Body of pancreas (tissue), 4 donors: ENCODE measurements at regions not wholly inside any gene's neighbourhood (a gene's known extent, or its start where the extent isn't known, plus 50 kb on each side); places are given as distances from the start of the nearest gene placed in this dataset.

ENCODE experiments used
- ATAC-seq: fragments of 150-250 bp; one replicate; pipeline ENCODE4 v1.9.1; 2016
- DNase-seq, 4 donors: peaks; one replicate each; pipeline ENCODE4 v3.0.0-alpha.2; 2019
- H3K27ac ChIP-seq, 4 donors: fragments of 200-600 bp; sonication (generic); 1 replicate in 3 of 4; 2 replicates in 1 of 4; pipeline versions ENCODE4 v1.5.1 to v1.6.1; 2016 to 2019; ENCODE audit warnings: mild to moderate bottlenecking in 1 of 4, mixed read lengths in 1 of 4, moderate library complexity in 1 of 4
- H3K27me3 ChIP-seq, 2 donors: fragments of 200-600 bp; sonication (generic); one replicate each; pipeline ENCODE4 v1.6.0; 2016; ENCODE audit warnings: mild to moderate bottlenecking in 1 of 2
- H3K36me3 ChIP-seq, 2 donors: fragments of 200-600 bp; sonication (generic); replicated peaks in 1 of 2; 2 replicates each; pipeline ENCODE4 v1.5.1; 2016; ENCODE audit warnings: low read depth in 2 of 2; ENCODE audit not compliant: insufficient read depth in 1 of 2
- H3K4me1 ChIP-seq: fragments of 200-600 bp; sonication (generic); one replicate; pipeline ENCODE4 v1.6.0; 2016
- H3K4me3 ChIP-seq, 2 donors: fragments of 200-600 bp; sonication (generic); 1 replicate in 1 of 2; 2 replicates in 1 of 2; pipeline ENCODE4 v1.5.1; 2016 to 2019
- H3K9me3 ChIP-seq, 3 donors: fragments of 200-600 bp; sonication (generic); 1 replicate in 2 of 3; 2 replicates in 1 of 3; pipeline ENCODE4 v1.5.1; 2016
- CTCF ChIP-seq, 7 experiments: fragments of 450-650 bp in 4 of 7; fragments of 200-600 bp in 3 of 7; sonication (generic) in 3 of 7; IDR thresholded peaks; one replicate each; pipeline ENCODE4 v1.5.1; 2016 to 2019; ENCODE audit warnings: antibody characterized with exemption in 7 of 7
- POLR2A ChIP-seq, 3 donors: fragments of 450-650 bp; IDR thresholded peaks; one replicate each; pipeline ENCODE4 v1.6.1; 2016; ENCODE audit warnings: antibody characterized with exemption in 3 of 3, mild to moderate bottlenecking in 2 of 3
- WGBS, 2 donors: methylation state at CpG; one replicate each; pipeline ENCODE4 v1.1.5; 2017; 5-methylcytosine and 5-hydroxymethylcytosine counted together
- intact Hi-C: fragments of 100-400 bp; cut with DNase I; formaldehyde crosslinking; loops from one replicate; pipeline ENCODE4 v1.15.1; 2023

GRCh38 chr4:137212601-137213000, 319.7 kb downstream of the PCDH18 start:
- ATAC-seq (no peak), DNase-seq (no peak)
- no peaks in the 10 kb centered on the region for H3K27me3 ChIP-seq
- no peak overlapping the region for H3K27ac ChIP-seq
- no peaks in the 10 kb centered on the region for H3K9me3 ChIP-seq
- no peak for TF ChIP-seq POLR2A (IDR thresholded peaks at IDR 0.05)
- no peak for TF ChIP-seq CTCF (IDR thresholded peaks at IDR 0.05)
- intact Hi-C loops: no loop called here
- no peak overlapping the region for H3K4me3 ChIP-seq
- H3K4me1 ChIP-seq: no peaks in the 10 kb centered on the region
- H3K36me3 ChIP-seq: no peaks in the 10 kb centered on the region

DNA sequence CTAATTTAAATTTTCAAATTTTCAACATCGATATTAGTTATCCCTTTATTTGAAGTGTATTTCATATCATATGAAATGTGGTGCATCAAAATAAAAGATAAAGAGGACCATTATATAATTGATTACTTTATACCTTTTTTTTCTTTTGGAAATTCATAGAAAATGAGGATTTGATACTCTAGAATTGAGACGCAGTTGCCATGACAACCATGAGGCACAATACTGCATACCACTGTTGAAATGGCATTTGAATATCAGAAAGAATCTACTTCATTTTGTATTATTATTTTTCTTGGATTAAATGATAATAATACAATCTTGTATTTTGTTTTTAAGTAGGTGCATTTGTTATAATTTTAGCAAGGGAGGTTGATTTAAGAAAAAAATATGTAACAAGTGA, 323.1 kb downstream of the PCDH18 start:
- Histone ChIP-seq H3K9me3 (no peaks in the 10 kb centered on the region), H3K36me3 (no peaks in the 10 kb centered on the region), H3K4me1 (no peaks in the 10 kb centered on the region), H3K4me3 (no peak overlapping the region), H3K27ac (no peak overlapping the region), H3K27me3 (no peaks in the 10 kb centered on the region)
- TF ChIP-seq CTCF (IDR thresholded peaks at IDR 0.05) (no peak), POLR2A (IDR thresholded peaks at IDR 0.05) (no peak)
- intact Hi-C loops: no loop called here
- no peak for DNase-seq
- 76% methylated on average over 2 of the region's 2 CpGs for WGBS, 2 donors
- ATAC-seq: no peak

- no peak overlapping the region for H3K4me3 ChIP-seq
- no peak overlapping the region for H3K27ac ChIP-seq
- no peak for ATAC-seq
- H3K27me3 ChIP-seq: no peaks in the 10 kb centered on the region
- no peaks in the 10 kb centered on the region for H3K9me3 ChIP-seq
- WGBS, 2 donors: 3 to 5% methylated on average over 1 of the region's 1 CpG
- H3K4me1 ChIP-seq: no peaks in the 10 kb centered on the region
- no peak for DNase-seq
- intact Hi-C loops: no loop called here
- H3K36me3 ChIP-seq: no peaks in the 10 kb centered on the region
- TF ChIP-seq CTCF (IDR thresholded peaks at IDR 0.05) (no peak), POLR2A (IDR thresholded peaks at IDR 0.05) (no peak)
These were observed 325.5 kb downstream of the PCDH18 start for GRCh38 chr4:137206781-137207180.

DNA sequence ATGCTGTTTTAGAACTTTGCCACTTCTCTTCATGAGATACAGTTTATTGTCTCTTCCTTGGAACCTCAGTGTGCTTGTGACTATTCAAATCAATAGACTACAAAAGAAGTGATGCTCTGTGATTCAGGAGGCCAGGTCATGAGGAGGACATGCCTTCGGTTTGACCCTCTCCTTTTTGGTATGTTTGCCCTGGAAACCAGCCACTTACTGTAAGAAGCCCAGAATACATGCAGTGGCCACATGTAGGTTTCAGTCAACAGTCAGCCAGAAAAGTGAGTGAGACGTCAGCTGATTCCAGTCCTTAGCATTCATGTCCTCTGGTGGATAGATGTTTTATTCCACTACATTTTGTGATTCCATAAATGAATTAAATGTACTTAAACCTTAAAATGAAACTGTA, 328.7 kb downstream of the PCDH18 start:
- Histone ChIP-seq H3K9me3 (no peaks in the 10 kb centered on the region), H3K27me3 (no peaks in the 10 kb centered on the region), H3K4me1 (no peaks in the 10 kb centered on the region), H3K4me3 (no peak overlapping the region), H3K27ac (no peak overlapping the region), H3K36me3 (no peaks in the 10 kb centered on the region)
- intact Hi-C loops: no loop called here
- no peak for DNase-seq
- WGBS, 2 donors: 37 to 46% methylated on average over 2 of the region's 2 CpGs
- ATAC-seq: no peak
- TF ChIP-seq CTCF (IDR thresholded peaks at IDR 0.05): no peak
- TF ChIP-seq POLR2A (IDR thresholded peaks at IDR 0.05): no peak

DNA sequence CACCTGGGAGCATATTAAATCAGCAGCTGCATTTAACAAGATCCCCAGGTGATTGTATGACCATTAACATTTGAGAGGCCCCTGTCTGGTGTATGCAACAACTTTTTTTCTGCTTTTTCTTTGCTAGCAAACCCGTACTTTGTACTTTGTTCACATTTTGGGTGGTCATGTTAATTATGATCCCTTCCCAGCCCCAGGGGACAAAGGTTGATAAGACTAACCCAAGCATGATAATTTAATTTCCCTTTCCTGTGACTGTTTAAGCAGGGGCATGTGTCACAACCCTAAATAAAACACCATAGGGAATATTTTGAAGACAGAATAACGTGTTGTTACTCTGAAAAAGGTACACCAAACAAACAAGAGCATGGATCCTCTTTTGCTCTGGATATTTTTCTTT, 332.0 kb downstream of the PCDH18 start:
- intact Hi-C loops: no loop called here
- no peaks in the 10 kb centered on the region for H3K27me3 ChIP-seq

More for the DNA sequence above, 332.0 kb downstream of the PCDH18 start:
- no peaks in the 10 kb centered on the region for H3K36me3 ChIP-seq
- no peaks in the 10 kb centered on the region for H3K4me1 ChIP-seq
- no peak for ATAC-seq
- H3K27ac ChIP-seq: no peak overlapping the region
- TF ChIP-seq CTCF (IDR thresholded peaks at IDR 0.05) (no peak), POLR2A (IDR thresholded peaks at IDR 0.05) (no peak)
- WGBS, 2 donors: 26 to 27% methylated on average over 2 of the region's 2 CpGs
- no peak for DNase-seq
- H3K9me3 ChIP-seq: no peaks in the 10 kb centered on the region
- H3K4me3 ChIP-seq: no peak overlapping the region
